OCI-LY1 (cell line): ENCODE measurements at regions not wholly inside any gene's neighbourhood (a gene's known extent, or its start where the extent isn't known, plus 50 kb on each side); places are given as distances from the start of the nearest gene placed in this dataset.

ENCODE experiments used
- H2AFZ ChIP-seq: fragments of 200-600 bp; sonication (generic), shearing (Covaris generic); 2 replicates; pipeline ENCODE4 v1.6.0; 2014; ENCODE audit warnings: antibody characterized with exemption, mild to moderate bottlenecking, low read length
- H3F3A ChIP-seq: fragments of 200-600 bp; sonication (generic), shearing (Covaris generic); 2 replicates; pipeline ENCODE4 v1.6.0; 2014; ENCODE audit warnings: mild to moderate bottlenecking, antibody characterized with exemption, low read length, moderate library complexity; ENCODE audit not compliant: insufficient read depth
- H3K27ac ChIP-seq: fragments of 200-600 bp; sonication (generic); 2 replicates; pipeline ENCODE4 v1.5.1; 2014; ENCODE audit warnings: low read length, mixed run types, mild to moderate bottlenecking, low read depth; ENCODE audit not compliant: poor library complexity, severe bottlenecking
- H3K27me3 ChIP-seq: fragments of 200-600 bp; sonication (generic); 2 replicates; pipeline ENCODE4 v1.6.0; 2014; ENCODE audit warnings: antibody characterized with exemption, mild to moderate bottlenecking, low read length, moderate library complexity; ENCODE audit not compliant: insufficient read depth
- H3K36me3 ChIP-seq: fragments of 200-600 bp; sonication (generic); 2 replicates; pipeline ENCODE4 v1.6.1; 2014; ENCODE audit warnings: mild to moderate bottlenecking, antibody characterized with exemption, low read length, moderate library complexity, mixed read lengths; ENCODE audit not compliant: insufficient read depth
- H3K4me1 ChIP-seq: fragments of 200-600 bp; sonication (generic); 2 replicates; pipeline ENCODE4 v1.5.1; 2014; ENCODE audit warnings: mild to moderate bottlenecking, low read length, moderate library complexity; ENCODE audit not compliant: insufficient read depth, severe bottlenecking
- H3K4me2 ChIP-seq: fragments of 200-600 bp; sonication (generic), shearing (Covaris generic); 2 replicates; pipeline ENCODE4 v1.6.1; 2014; ENCODE audit warnings: low read length
- H3K4me3 ChIP-seq: fragments of 200-600 bp; sonication (generic); 2 replicates; pipeline ENCODE4 v1.5.1; 2014; ENCODE audit warnings: low read length, low read depth, mild to moderate bottlenecking, mixed read lengths; ENCODE audit not compliant: poor library complexity, severe bottlenecking
- H3K79me2 ChIP-seq: fragments of 200-600 bp; shearing (Covaris generic); 2 replicates; pipeline ENCODE4 v1.6.1; 2016; ENCODE audit warnings: mixed run types, low read length, mixed read lengths; ENCODE audit not compliant: insufficient read depth
- H3K9ac ChIP-seq: fragments of 200-600 bp; sonication (generic), shearing (Covaris generic); 2 replicates; pipeline ENCODE4 v1.6.1; 2014; ENCODE audit warnings: mild to moderate bottlenecking, low read length, mixed read lengths
- H3K9me2 ChIP-seq: fragments of 200-600 bp; sonication (generic), shearing (Covaris generic); 2 replicates; pipeline ENCODE4 v1.6.1; 2014; ENCODE audit warnings: low read depth, mild to moderate bottlenecking, low read length, mixed read lengths
- H3K9me3 ChIP-seq: fragments of 200-600 bp; shearing (Covaris generic); 2 replicates; pipeline ENCODE4 v1.6.1; 2014; ENCODE audit warnings: low read length, mixed read lengths
- H4K20me1 ChIP-seq: fragments of 200-600 bp; sonication (generic), shearing (Covaris generic); 2 replicates; pipeline ENCODE4 v1.6.0; 2016; ENCODE audit warnings: mild to moderate bottlenecking, low read length; ENCODE audit not compliant: insufficient read depth
- EZH2 ChIP-seq: fragments of 200-600 bp; sonication (generic), shearing (Covaris generic); IDR thresholded peaks from 2 replicates; pipeline ENCODE4 v1.8.0; 2017; ENCODE audit warnings: borderline replicate concordance, mixed run types, mild to moderate bottlenecking, antibody characterized with exemption, low read length, moderate library complexity, mixed read lengths
- TF ChIP-seq, protein P1 (sequence below): fragments of 200-600 bp; sonication (generic), shearing (Covaris generic); IDR thresholded peaks from 2 replicates; pipeline ENCODE4 v1.5.1; 2017; ENCODE audit warnings: mild to moderate bottlenecking, antibody characterized with exemption, low read length, moderate library complexity, mixed read lengths

- Histone ChIP-seq H3K9ac (no peak overlapping the region), H3K9me2 (no peaks in the 10 kb centered on the region; the same call in 1 of the 2 replicates), H3K27ac (no peak overlapping the region), H3K9me3 (no peaks in the 10 kb centered on the region), H3F3A (no peaks in the 10 kb centered on the region), H4K20me1 (no peaks in the 10 kb centered on the region), H2AFZ (no peak overlapping the region), H3K36me3 (no peaks in the 10 kb centered on the region), H3K4me2 (no peak overlapping the region), H3K4me1 (no peaks in the 10 kb centered on the region), H3K27me3 (no peaks in the 10 kb centered on the region), H3K4me3 (no peak overlapping the region), H3K79me2 (no peaks in the 10 kb centered on the region)
- TF ChIP-seq EZH2: no peak
- TF ChIP-seq, protein P1, sequence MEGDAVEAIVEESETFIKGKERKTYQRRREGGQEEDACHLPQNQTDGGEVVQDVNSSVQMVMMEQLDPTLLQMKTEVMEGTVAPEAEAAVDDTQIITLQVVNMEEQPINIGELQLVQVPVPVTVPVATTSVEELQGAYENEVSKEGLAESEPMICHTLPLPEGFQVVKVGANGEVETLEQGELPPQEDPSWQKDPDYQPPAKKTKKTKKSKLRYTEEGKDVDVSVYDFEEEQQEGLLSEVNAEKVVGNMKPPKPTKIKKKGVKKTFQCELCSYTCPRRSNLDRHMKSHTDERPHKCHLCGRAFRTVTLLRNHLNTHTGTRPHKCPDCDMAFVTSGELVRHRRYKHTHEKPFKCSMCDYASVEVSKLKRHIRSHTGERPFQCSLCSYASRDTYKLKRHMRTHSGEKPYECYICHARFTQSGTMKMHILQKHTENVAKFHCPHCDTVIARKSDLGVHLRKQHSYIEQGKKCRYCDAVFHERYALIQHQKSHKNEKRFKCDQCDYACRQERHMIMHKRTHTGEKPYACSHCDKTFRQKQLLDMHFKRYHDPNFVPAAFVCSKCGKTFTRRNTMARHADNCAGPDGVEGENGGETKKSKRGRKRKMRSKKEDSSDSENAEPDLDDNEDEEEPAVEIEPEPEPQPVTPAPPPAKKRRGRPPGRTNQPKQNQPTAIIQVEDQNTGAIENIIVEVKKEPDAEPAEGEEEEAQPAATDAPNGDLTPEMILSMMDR: no peak
These were observed 437.3 kb downstream of the TBL1XR1 start for GRCh38 chr3:176759815-176760506.

DNA sequence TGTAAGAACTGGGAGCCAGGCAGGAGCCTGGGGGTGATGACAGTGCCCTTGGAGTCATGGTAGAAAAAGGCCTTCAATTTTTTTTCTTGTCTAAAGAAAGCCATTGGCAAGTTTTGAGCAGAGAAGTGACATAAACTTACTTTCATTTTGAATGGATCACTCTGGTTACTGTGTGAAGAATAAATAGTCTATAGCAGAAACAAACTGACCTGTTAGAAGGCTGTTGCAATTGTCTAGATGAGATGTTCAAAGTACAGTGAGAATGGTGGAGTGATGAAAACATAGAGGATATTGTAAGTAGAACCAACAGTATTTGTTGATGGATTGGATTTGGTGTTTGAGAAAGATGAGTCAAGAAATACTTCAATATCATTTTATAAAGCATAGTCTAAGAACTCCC lies 439.9 kb downstream of the TBL1XR1 start:
- Histone ChIP-seq H3K36me3 (no peaks in the 10 kb centered on the region), H3K4me3 (no peak overlapping the region), H3K27me3 (no peaks in the 10 kb centered on the region), H4K20me1 (no peaks in the 10 kb centered on the region), H3F3A (no peaks in the 10 kb centered on the region), H3K79me2 (no peaks in the 10 kb centered on the region), H3K27ac (no peak overlapping the region), H3K4me2 (no peak overlapping the region), H3K9me3 (no peaks in the 10 kb centered on the region), H3K4me1 (no peaks in the 10 kb centered on the region), H2AFZ (no peak overlapping the region), H3K9me2 (no peaks in the 10 kb centered on the region), H3K9ac (no peak overlapping the region)
- TF ChIP-seq, protein P1: no peak
- no peak for TF ChIP-seq EZH2

GRCh38 chr3:176755977-176756376 lies 441.3 kb downstream of the TBL1XR1 start:
- H3K9me3 ChIP-seq: no peaks in the 10 kb centered on the region
- no peaks in the 10 kb centered on the region for H3K9me2 ChIP-seq
- H4K20me1 ChIP-seq: no peaks in the 10 kb centered on the region
- H3K27ac ChIP-seq: no peak overlapping the region
- no peaks in the 10 kb centered on the region for H3F3A ChIP-seq
- H3K27me3 ChIP-seq: no peaks in the 10 kb centered on the region
- H3K36me3 ChIP-seq: no peaks in the 10 kb centered on the region
- no peaks in the 10 kb centered on the region for H3K79me2 ChIP-seq
- H3K4me3 ChIP-seq: no peak overlapping the region
- TF ChIP-seq, protein P1: no peak
- no peak for TF ChIP-seq EZH2
- H3K9ac ChIP-seq: no peak overlapping the region
- no peaks in the 10 kb centered on the region for H3K4me1 ChIP-seq
- H3K4me2 ChIP-seq: no peak overlapping the region
- H2AFZ ChIP-seq: no peak overlapping the region
